ENCODE measurements at regions not wholly inside any gene's neighbourhood (a gene's known extent, or its start where the extent isn't known, plus 50 kb on each side); places are given as distances from the start of the nearest gene placed in this dataset.
A peak's percentile ranks its signal among the peaks of the same experiment; 100 is the strongest.

- H3K27me3 ChIP-seq (ENCODE audit: control insufficient read depth, insufficient read depth, low read length), result no peaks in the 10 kb centered on the region
- Mint-ChIP-seq H3K27me3 (peaks cover 5% of the 10 kb centered on the region), H3K4me1 (no peaks in the 10 kb centered on the region), H3K27ac (no peak overlapping the region), H3K4me3 (no peak overlapping the region), H3K36me3 (no peaks in the 10 kb centered on the region), H3K9me3 (peaks cover 0 to 16% (median 5%) of the 10 kb centered on the region in 7 donors)
- no peak for ATAC-seq (ENCODE audit: low read depth in 2 of 2)
- H3K4me1 ChIP-seq (ENCODE audit: control insufficient read depth, insufficient read depth, low read length, poor library complexity, severe bottlenecking), result no peaks in the 10 kb centered on the region
- peaks cover 0 to 5% of the 10 kb centered on the region in 2 experiments for H3K9me3 ChIP-seq (ENCODE audit: control insufficient read depth in 2 of 2, low read length in 2 of 2)
- no peak overlapping the region for H3K27ac ChIP-seq (ENCODE audit: insufficient read depth, low read length, poor library complexity, severe bottlenecking)
- no peaks in the 10 kb centered on the region for H3K36me3 ChIP-seq (ENCODE audit: control insufficient read depth, insufficient read depth, low read length)
- no peak for DNase-seq
- no peak overlapping the region for H3K4me3 ChIP-seq (ENCODE audit: low read depth, low read length)
These were observed 521.3 kb downstream of the KCTD16 start for GRCh38 chr5:144691936-144692335.

DNA sequence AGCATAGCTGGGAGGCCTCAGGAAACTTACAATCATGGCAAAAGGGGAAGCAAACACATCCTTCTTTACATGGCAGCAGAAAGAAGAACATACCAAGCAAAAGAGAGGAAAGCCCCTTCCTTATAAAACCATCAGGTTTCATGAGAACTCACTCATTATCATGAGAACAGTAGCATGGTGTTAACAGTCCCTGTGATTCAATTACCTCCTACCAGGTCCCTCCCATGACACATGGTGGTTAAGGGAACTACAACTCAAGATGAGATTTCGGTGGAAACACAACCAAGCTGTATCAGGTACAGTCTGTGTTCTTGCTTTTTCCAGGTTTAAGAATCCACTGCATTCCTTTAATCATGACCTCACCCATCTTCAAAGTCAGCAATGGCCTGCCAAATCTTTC is 514.2 kb downstream of the KCTD16 start:
- Histone ChIP-seq H3K36me3 (ENCODE audit: control insufficient read depth, insufficient read depth, low read length) (no peaks in the 10 kb centered on the region), H3K27ac (ENCODE audit: insufficient read depth, low read length, poor library complexity, severe bottlenecking) (no peak overlapping the region), H3K9me3 (ENCODE audit: control insufficient read depth in 2 of 2, low read length in 2 of 2) (peaks cover 0 to 5% of the 10 kb centered on the region in 2 experiments), H3K4me3 (ENCODE audit: low read depth, low read length) (no peak overlapping the region), H3K4me1 (ENCODE audit: control insufficient read depth, insufficient read depth, low read length, poor library complexity, severe bottlenecking) (no peaks in the 10 kb centered on the region), H3K27me3 (ENCODE audit: control insufficient read depth, insufficient read depth, low read length) (no peaks in the 10 kb centered on the region)
- H3K4me3 Mint-ChIP-seq, result no peak overlapping the region
- no peak for DNase-seq
- H3K36me3 Mint-ChIP-seq, result no peaks in the 10 kb centered on the region
- peaks cover 0 to 25% (median 8%) of the 10 kb centered on the region in 7 donors for H3K9me3 Mint-ChIP-seq
- H3K27ac Mint-ChIP-seq, result no peak overlapping the region
- H3K27me3 Mint-ChIP-seq, result no peaks in the 10 kb centered on the region
- no peak for ATAC-seq (ENCODE audit: low read depth in 2 of 2)
- no peaks in the 10 kb centered on the region for H3K4me1 Mint-ChIP-seq

GRCh38 chr5:144680711-144681110 is 510.0 kb downstream of the KCTD16 start:
- no peaks in the 10 kb centered on the region for H3K27me3 ChIP-seq (ENCODE audit: control insufficient read depth, insufficient read depth, low read length)
- DNase-seq, result no peak
- no peak for ATAC-seq (ENCODE audit: low read depth in 2 of 2)
- H3K36me3 Mint-ChIP-seq, result no peaks in the 10 kb centered on the region
- H3K4me3 ChIP-seq (ENCODE audit: low read depth, low read length), result no peak overlapping the region
- H3K4me1 Mint-ChIP-seq, result no peaks in the 10 kb centered on the region
- H3K27ac ChIP-seq (ENCODE audit: insufficient read depth, low read length, poor library complexity, severe bottlenecking), result no peak overlapping the region
- no peak overlapping the region for H3K27ac Mint-ChIP-seq
- no peaks in the 10 kb centered on the region for H3K27me3 Mint-ChIP-seq
- H3K9me3 Mint-ChIP-seq, result peaks cover 0 to 22% (median 7%) of the 10 kb centered on the region in 7 donors
- H3K36me3 ChIP-seq (ENCODE audit: control insufficient read depth, insufficient read depth, low read length), result no peaks in the 10 kb centered on the region
- H3K4me3 Mint-ChIP-seq, result no peak overlapping the region
- H3K4me1 ChIP-seq (ENCODE audit: control insufficient read depth, insufficient read depth, low read length, poor library complexity, severe bottlenecking), result no peaks in the 10 kb centered on the region
- H3K9me3 ChIP-seq (ENCODE audit: control insufficient read depth in 2 of 2, low read length in 2 of 2), result no peaks in the 10 kb centered on the region

DNA sequence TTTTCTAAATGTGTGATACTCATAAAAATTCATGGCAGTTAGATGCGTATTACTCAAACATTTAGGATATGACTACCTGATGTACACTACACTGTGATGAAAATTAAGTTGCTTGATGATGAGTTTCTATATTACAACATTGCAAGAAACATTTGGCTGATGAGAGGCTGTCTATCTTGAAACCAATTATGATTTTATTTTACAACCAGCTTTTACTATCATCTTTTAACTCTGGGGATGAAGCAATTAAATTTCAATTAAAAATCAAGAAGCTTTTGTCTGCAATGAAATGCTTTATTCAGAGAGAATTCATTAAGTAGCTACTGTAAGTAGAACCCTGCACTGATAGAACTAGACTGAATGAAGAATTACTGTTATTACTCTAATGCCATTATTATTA is 500.4 kb downstream of the KCTD16 start:
- Histone ChIP-seq H3K27ac (ENCODE audit: insufficient read depth, low read length, poor library complexity, severe bottlenecking) (no peak overlapping the region), H3K4me1 (ENCODE audit: control insufficient read depth, insufficient read depth, low read length, poor library complexity, severe bottlenecking) (no peaks in the 10 kb centered on the region), H3K4me3 (ENCODE audit: low read depth, low read length) (no peak overlapping the region), H3K9me3 (ENCODE audit: control insufficient read depth in 2 of 2, low read length in 2 of 2) (no peaks in the 10 kb centered on the region), H3K27me3 (ENCODE audit: control insufficient read depth, insufficient read depth, low read length) (no peaks in the 10 kb centered on the region), H3K36me3 (ENCODE audit: control insufficient read depth, insufficient read depth, low read length) (no peaks in the 10 kb centered on the region)
- H3K27ac Mint-ChIP-seq, result no peak overlapping the region
- no peaks in the 10 kb centered on the region for H3K36me3 Mint-ChIP-seq
- ATAC-seq (ENCODE audit: low read depth in 2 of 2) (no peak), DNase-seq (no peak)
- H3K27me3 Mint-ChIP-seq, result no peaks in the 10 kb centered on the region
- peaks cover 0 to 7% (median 1%) of the 10 kb centered on the region in 7 donors for H3K9me3 Mint-ChIP-seq
- H3K4me3 Mint-ChIP-seq, result no peak overlapping the region
- no peaks in the 10 kb centered on the region for H3K4me1 Mint-ChIP-seq

- DNase-seq (no peak), ATAC-seq (ENCODE audit: low read depth in 2 of 2) (no peak)
- H3K9me3 Mint-ChIP-seq, result peaks cover 0 to 5% (median 4%) of the 10 kb centered on the region in 7 donors
- no peaks in the 10 kb centered on the region for H3K9me3 ChIP-seq (ENCODE audit: control insufficient read depth in 2 of 2, low read length in 2 of 2)
- no peak overlapping the region for H3K27ac ChIP-seq (ENCODE audit: insufficient read depth, low read length, poor library complexity, severe bottlenecking)
- H3K27me3 Mint-ChIP-seq, result no peaks in the 10 kb centered on the region
- H3K4me1 ChIP-seq (ENCODE audit: control insufficient read depth, insufficient read depth, low read length, poor library complexity, severe bottlenecking), result no peaks in the 10 kb centered on the region
- no peak overlapping the region for H3K4me3 ChIP-seq (ENCODE audit: low read depth, low read length)
- H3K36me3 ChIP-seq (ENCODE audit: control insufficient read depth, insufficient read depth, low read length), result no peaks in the 10 kb centered on the region
- H3K4me3 Mint-ChIP-seq, result no peak overlapping the region
- H3K27ac Mint-ChIP-seq, result no peak overlapping the region
- no peaks in the 10 kb centered on the region for H3K27me3 ChIP-seq (ENCODE audit: control insufficient read depth, insufficient read depth, low read length)
- H3K4me1 Mint-ChIP-seq, result no peaks in the 10 kb centered on the region
- no peaks in the 10 kb centered on the region for H3K36me3 Mint-ChIP-seq
These were observed 489.1 kb downstream of the KCTD16 start for GRCh38 chr5:144659634-144660227.

DNA sequence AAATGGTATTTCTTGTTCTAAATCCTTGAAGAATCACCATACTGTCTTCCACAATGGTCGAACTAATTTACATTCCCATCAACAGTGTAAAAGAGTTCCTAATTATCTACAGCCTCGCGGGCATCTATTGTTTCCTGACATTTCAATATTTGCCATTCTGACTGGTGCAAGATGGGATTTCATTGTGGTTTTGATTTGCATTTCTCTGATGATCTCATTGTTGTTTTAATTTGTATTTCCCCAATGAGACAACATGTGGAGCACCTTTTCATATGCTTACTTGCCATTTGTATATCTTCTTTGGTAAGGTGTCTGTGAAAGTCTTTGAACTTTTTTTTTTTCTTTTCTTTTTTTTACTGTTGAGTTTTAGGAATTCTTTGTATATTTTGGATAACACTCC is 473.6 kb downstream of the KCTD16 start:
- H3K4me1 ChIP-seq (ENCODE audit: control insufficient read depth, insufficient read depth, low read length, poor library complexity, severe bottlenecking), result no peaks in the 10 kb centered on the region
- H3K9me3 Mint-ChIP-seq, result peaks cover under 1 to 20% (median 6%) of the 10 kb centered on the region in 7 donors
- no peak overlapping the region for H3K27ac Mint-ChIP-seq
- no peaks in the 10 kb centered on the region for H3K36me3 Mint-ChIP-seq
- no peak for DNase-seq
- H3K4me1 Mint-ChIP-seq, result no peaks in the 10 kb centered on the region
- no peaks in the 10 kb centered on the region for H3K27me3 Mint-ChIP-seq
- H3K4me3 ChIP-seq (ENCODE audit: low read depth, low read length), result no peak overlapping the region
- H3K36me3 ChIP-seq (ENCODE audit: control insufficient read depth, insufficient read depth, low read length), result no peaks in the 10 kb centered on the region
- H3K27me3 ChIP-seq (ENCODE audit: control insufficient read depth, insufficient read depth, low read length), result no peaks in the 10 kb centered on the region
- no peaks in the 10 kb centered on the region for H3K9me3 ChIP-seq (ENCODE audit: control insufficient read depth in 2 of 2, low read length in 2 of 2)
- H3K4me3 Mint-ChIP-seq, result no peak overlapping the region
- no peak overlapping the region for H3K27ac ChIP-seq (ENCODE audit: insufficient read depth, low read length, poor library complexity, severe bottlenecking)
- no peak for ATAC-seq (ENCODE audit: low read depth in 2 of 2)

DNA sequence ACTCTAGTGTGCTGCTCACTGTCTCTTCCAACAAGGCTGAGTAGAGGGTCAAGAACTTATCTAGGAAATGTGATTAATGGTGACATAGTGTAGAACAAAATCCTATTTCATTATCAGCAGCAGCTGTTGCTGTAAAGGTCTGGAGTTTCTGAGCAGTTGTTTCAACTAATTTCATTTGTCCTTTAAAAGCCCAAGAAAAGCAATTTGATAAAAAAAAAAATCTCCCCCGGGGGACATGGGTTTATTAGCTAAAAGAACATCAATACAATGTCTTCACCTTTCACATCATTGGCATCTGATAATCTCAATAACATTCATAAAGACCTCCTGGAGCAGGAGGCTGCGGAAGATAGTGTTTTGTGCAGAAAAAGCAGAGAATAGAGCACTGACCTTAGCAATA is 468.1 kb downstream of the KCTD16 start:
- H3K4me1 ChIP-seq (ENCODE audit: control insufficient read depth, insufficient read depth, low read length, poor library complexity, severe bottlenecking), result no peaks in the 10 kb centered on the region
- H3K36me3 ChIP-seq (ENCODE audit: control insufficient read depth, insufficient read depth, low read length), result no peaks in the 10 kb centered on the region
- DNase-seq, result no peak
- peaks cover 4 to 30% (median 7%) of the 10 kb centered on the region in 7 donors for H3K9me3 Mint-ChIP-seq
- H3K4me1 Mint-ChIP-seq, result no peaks in the 10 kb centered on the region
- no peak for ATAC-seq (ENCODE audit: low read depth in 2 of 2)
- no peaks in the 10 kb centered on the region for H3K27me3 ChIP-seq (ENCODE audit: control insufficient read depth, insufficient read depth, low read length)
- H3K9me3 ChIP-seq (ENCODE audit: control insufficient read depth in 2 of 2, low read length in 2 of 2), result no peaks in the 10 kb centered on the region
- no peaks in the 10 kb centered on the region for H3K27me3 Mint-ChIP-seq
- H3K36me3 Mint-ChIP-seq, result no peaks in the 10 kb centered on the region
- peak overlapping the region in 1 of 3 donors; percentile 1 for H3K27ac Mint-ChIP-seq
- no peak overlapping the region for H3K4me3 Mint-ChIP-seq
- H3K4me3 ChIP-seq (ENCODE audit: low read depth, low read length), result no peak overlapping the region
- no peak overlapping the region for H3K27ac ChIP-seq (ENCODE audit: insufficient read depth, low read length, poor library complexity, severe bottlenecking)

DNA sequence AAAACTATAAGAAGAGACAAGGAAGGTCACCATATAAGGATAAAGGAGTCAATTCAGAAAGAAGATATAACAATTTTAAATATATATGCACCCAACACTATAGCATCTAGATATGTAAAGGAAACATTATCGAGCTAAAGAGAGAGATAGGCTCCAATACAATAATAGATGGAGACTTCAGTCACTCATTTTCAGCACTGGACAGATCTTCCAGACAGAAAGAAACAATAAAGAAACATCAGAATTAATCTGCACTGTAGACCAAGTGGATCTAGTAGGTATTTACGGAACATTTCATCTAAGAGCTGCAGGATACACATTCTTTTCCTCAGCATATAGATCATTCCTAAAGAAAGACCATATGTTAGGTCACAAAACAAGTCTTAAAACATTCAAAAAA is 463.5 kb downstream of the KCTD16 start:
- H3K4me1 ChIP-seq (ENCODE audit: control insufficient read depth, insufficient read depth, low read length, poor library complexity, severe bottlenecking), result no peaks in the 10 kb centered on the region
- H3K4me3 ChIP-seq (ENCODE audit: low read depth, low read length), result no peak overlapping the region
- Mint-ChIP-seq H3K36me3 (no peaks in the 10 kb centered on the region), H3K4me1 (no peaks in the 10 kb centered on the region), H3K27me3 (no peaks in the 10 kb centered on the region), H3K4me3 (no peak overlapping the region), H3K27ac (no peak overlapping the region), H3K9me3 (peaks cover 0 to 45% (median 11%) of the 10 kb centered on the region in 7 donors)
- no peak for ATAC-seq (ENCODE audit: low read depth in 2 of 2)
- H3K27ac ChIP-seq (ENCODE audit: insufficient read depth, low read length, poor library complexity, severe bottlenecking), result no peak overlapping the region
- no peak for DNase-seq
- H3K36me3 ChIP-seq (ENCODE audit: control insufficient read depth, insufficient read depth, low read length), result no peaks in the 10 kb centered on the region
- H3K9me3 ChIP-seq (ENCODE audit: control insufficient read depth in 2 of 2, low read length in 2 of 2), result peaks cover 4 to 6% of the 10 kb centered on the region in 2 experiments
- no peaks in the 10 kb centered on the region for H3K27me3 ChIP-seq (ENCODE audit: control insufficient read depth, insufficient read depth, low read length)
